Esophagus muscularis mucosa (tissue), 4 donors: ENCODE measurements at regions not wholly inside any gene's neighbourhood (a gene's known extent, or its start where the extent isn't known, plus 50 kb on each side); places are given as distances from the start of the nearest gene placed in this dataset.

ENCODE experiments used
- CTCF ChIP-seq, 3 experiments: fragments of 200-600 bp in 2 of 3; fragments of 450-650 bp in 1 of 3; sonication (generic) in 2 of 3; IDR thresholded peaks; one replicate each; pipeline ENCODE4 v1.5.1; 2017 to 2019; ENCODE audit warnings: antibody characterized with exemption in 3 of 3, mild to moderate bottlenecking in 2 of 3, moderate library complexity in 1 of 3
- EP300 ChIP-seq: sonication (generic); formaldehyde crosslinking; IDR thresholded peaks from one replicate; pipeline ENCODE4 v1.6.1; 2017; ENCODE audit warnings: antibody characterized with exemption
- POLR2AphosphoS5 ChIP-seq, 2 donors: sonication (generic); formaldehyde crosslinking; IDR thresholded peaks; one replicate each; pipeline ENCODE4 v1.6.1; 2017; ENCODE audit warnings: antibody characterized with exemption in 2 of 2

- TF ChIP-seq CTCF (IDR thresholded peaks at IDR 0.05) (no peak), POLR2AphosphoS5 (IDR thresholded peaks at IDR 0.05) (no peak), EP300 (no peak)
Measured at GRCh38 chr6:9841886-9842725, 572.8 kb downstream of the TFAP2A start.
